HG03280 (cell line): ENCODE measurements at regions not wholly inside any gene's neighbourhood (a gene's known extent, or its start where the extent isn't known, plus 50 kb on each side); places are given as distances from the start of the nearest gene placed in this dataset.
A peak's percentile ranks its signal among the peaks of the same experiment; 100 is the strongest.
"Not testable (repeated sequence)": the region's sequence is repeated elsewhere in the genome, so short reads cannot be mapped to it uniquely, and the experiment has no call there.

ENCODE experiments used
- ATAC-seq: cut with Tn5 transposase; IDR thresholded peaks from one replicate; pipeline ENCODE4 v1.9.1; 2021; ENCODE audit warnings: mild to moderate bottlenecking, moderate library complexity; ENCODE audit not compliant: unreplicated experiment

GRCh38 chr4:181043486-181043885 lies 1199.7 kb upstream of the TENM3 start:
- ATAC-seq, result no peak

DNA sequence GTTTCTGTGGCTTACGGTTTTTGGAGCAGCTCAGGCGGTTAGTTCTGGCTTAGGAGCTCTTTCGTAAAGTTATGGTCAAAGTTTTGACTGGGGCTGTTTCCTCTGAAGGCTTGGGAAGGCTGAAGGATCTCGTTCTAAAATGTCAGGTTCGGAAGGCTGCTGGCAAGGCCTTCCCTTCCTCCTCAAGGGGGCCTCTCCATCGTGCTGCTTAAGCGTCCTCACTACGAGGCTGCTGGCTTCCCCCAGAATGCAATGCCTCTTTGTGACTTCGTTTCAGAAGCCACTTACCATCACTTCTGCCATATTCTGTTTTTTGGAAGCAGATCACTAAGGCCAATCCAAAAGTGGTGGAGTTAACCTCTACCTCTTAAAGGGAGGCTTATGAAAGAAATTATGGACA lies 1196.4 kb upstream of the TENM3 start:
- ATAC-seq, result no peak

DNA sequence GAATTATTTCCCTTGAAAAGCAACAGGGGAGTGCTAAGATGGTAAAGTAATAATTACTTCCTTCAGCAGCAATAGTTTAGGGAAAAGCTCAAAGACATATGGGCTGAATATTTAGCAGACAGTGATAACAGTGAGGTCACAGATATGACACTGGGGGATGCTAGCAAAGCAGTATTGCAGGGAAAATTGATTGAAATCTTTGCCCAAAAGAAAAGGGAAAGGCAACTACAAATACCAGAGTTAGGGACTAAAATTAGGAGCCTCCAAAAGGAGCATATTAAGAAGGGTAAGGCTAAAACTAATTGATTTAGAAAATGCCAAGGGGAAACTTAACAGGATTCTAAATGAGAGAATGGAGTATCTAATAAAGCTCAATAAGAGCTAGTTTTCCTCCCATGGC lies 1191.3 kb upstream of the TENM3 start:
- no peak for ATAC-seq

DNA sequence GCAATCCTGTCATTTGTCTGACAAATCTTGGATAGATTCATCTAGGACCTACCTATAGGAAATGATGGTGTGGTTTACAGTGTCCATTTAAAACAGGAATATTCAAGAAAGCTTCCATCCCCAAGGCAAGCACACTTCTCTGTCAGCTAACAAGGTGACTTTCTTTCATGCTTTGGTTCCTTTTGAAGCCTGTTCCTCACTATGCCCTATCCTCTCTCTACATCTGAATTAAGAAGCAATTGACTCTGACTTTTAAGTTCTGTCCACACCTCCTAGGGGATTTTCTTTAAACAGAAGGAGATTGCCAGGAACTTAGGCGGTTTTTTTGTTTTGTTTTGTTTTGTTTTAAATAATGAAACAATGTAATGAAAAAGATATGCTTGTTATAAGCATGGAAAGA lies 1181.4 kb upstream of the TENM3 start:
- no peak for ATAC-seq

GRCh38 chr4:181063212-181063611 lies 1180.0 kb upstream of the TENM3 start:
- no peak for ATAC-seq

DNA sequence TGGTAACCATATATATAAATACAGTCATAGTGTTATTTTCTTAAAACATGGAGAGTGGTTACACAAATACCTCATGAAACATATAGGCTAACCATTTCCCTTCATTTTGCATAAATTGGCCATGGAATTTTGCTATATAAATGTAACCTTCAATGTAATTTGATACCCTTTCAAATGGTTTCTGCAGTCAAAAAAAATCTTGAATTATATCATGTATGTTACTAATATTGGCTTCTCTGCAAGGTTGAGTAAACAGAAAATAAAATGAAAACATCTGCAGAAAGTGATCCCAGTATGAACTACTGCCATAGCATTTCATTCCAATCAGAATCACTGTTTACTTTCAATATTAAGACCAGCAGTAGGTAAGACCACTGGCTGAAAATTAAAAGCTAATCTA lies 1165.9 kb upstream of the TENM3 start:
- ATAC-seq, result no peak

DNA sequence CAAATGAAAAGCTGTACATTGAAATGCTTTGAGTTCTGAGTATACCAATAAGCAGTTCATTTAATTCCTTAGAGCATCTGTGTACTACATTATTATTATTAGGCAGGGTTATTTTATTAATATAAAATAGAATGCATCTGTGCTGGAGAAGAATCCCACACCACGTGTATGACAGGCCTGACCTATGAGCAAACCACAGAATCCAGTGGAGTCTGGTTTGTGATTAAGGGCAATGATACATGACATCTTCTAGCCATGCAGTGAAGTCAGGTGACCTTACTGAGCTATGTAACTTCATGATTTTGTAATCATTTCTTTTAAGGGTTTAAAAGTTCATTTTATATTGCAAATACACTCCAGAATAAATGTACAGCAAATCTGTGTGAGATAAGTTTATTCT lies 1165.0 kb upstream of the TENM3 start:
- no peak for ATAC-seq

DNA sequence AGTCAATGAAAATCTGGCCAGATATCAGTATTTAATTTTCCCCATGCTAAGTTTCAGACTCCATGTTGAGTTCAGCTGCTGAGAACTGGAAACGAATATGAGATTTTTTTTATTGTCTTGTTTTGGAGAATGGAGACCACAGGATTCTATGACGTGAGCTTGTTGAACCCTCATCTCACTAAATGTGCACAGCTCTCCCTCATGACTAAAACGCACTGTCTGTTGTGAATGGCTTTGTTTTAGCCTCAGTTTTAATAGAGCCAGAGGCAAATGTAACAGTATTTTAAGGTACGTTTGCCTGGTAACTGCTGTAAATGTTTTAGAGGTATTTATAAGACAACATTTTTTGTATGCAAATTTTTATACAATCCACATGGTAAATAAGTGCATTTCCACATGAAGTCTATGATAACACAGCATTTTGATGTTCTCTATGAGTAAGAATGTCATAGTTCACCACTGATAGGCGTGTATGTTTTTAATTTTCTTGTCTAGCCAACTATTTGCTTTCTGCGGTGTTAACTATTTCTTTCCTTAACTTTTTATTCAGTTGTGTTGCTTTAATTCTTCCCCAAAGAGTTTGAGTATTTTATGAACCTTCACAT lies 1159.3 kb upstream of the TENM3 start:
- no peak for ATAC-seq

GRCh38 chr4:181085557-181085956 lies 1157.6 kb upstream of the TENM3 start:
- ATAC-seq, result no peak

- ATAC-seq, result no peak
Measured at GRCh38 chr4:181105487-181105886, 1137.7 kb upstream of the TENM3 start.

- ATAC-seq, result no peak
Measured at GRCh38 chr4:181106398-181106797, 1136.8 kb upstream of the TENM3 start.

GRCh38 chr4:181108237-181108636 lies 1135.0 kb upstream of the TENM3 start:
- ATAC-seq, result no peak

DNA sequence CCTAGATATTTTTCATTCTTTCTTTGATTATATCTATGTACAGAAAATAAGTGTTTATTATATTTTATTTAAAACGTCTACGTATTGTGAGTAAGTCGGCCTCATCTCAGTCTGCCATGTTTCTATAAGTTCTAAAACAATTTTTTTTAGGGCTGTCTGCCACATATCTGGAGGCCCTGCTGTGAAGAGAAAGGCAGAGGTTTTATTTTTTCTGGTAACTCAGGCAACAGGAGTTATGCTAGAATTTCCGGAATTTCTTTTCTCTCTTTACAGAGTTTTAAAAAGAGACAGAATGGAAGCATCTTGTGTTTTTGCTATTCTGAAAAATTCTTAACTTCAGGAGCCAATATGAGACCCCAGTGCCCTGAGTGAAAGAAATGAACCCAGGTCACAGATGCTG lies 1124.0 kb upstream of the TENM3 start:
- no peak for ATAC-seq

GRCh38 chr4:181121733-181122132 lies 1121.5 kb upstream of the TENM3 start:
- ATAC-seq, result no peak

DNA sequence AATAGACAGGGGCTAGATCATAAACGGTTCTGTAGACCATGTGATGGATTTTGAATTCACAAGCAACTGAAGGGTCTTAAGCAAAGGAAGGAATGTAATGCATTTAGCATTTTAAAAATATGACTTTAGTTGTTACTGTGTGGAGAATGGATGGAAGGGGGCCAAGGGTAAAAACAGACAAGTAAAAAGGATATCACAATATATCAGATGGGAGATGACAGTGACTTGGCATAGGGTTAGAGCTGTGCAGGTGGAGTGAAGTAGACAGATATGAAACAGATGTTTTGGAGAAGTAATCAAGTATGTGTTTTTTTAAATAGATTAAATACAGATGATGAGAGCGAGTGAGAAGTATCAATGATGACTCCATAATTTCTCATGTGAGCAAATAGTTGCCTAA lies 1116.0 kb upstream of the TENM3 start:
- ATAC-seq, result no peak

DNA sequence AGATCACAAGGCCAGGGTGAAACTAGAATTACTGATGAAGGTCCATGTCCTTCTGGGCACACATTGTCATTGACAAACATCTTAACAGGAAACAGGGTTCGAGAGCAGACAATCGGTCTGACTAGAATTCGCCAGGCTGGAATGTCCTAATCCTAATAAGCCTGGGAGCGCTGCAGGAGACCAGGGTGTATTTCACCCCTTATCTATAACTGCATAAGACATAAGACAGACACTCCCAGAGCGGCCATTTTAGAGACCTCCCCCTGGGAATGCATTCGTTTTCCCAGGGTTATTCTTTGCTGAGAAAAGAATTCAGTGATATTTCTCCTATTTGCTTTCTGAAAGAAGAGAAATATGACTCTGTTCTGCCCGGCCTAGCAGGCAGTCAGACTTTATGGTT lies 1112.9 kb upstream of the TENM3 start:
- ATAC-seq, result not testable (repeated sequence)

GRCh38 chr4:181137351-181137750 lies 1105.9 kb upstream of the TENM3 start:
- no peak for ATAC-seq

DNA sequence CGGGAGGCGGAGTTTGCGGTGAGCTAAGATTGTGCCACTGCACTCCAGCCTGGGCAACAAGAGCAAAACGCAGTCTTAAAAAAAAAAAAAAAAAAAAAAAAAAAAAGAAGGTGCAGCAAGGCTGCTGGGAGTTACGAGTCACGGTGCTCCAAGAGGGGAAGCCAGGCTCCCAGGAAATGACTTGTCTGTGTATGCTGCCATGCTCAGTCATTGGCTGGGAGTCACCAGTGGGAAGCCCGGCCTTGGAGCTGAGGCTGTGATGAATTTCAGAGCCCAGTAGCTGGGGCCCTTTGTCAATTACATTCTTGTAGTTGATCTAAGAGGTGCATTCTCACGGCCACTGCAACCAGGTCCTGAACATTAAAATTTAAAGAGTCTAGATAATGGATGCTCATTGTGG lies 1105.1 kb upstream of the TENM3 start:
- ATAC-seq, result no peak

GRCh38 chr4:181140037-181140603 lies 1103.1 kb upstream of the TENM3 start:
- ATAC-seq, result no peak

DNA sequence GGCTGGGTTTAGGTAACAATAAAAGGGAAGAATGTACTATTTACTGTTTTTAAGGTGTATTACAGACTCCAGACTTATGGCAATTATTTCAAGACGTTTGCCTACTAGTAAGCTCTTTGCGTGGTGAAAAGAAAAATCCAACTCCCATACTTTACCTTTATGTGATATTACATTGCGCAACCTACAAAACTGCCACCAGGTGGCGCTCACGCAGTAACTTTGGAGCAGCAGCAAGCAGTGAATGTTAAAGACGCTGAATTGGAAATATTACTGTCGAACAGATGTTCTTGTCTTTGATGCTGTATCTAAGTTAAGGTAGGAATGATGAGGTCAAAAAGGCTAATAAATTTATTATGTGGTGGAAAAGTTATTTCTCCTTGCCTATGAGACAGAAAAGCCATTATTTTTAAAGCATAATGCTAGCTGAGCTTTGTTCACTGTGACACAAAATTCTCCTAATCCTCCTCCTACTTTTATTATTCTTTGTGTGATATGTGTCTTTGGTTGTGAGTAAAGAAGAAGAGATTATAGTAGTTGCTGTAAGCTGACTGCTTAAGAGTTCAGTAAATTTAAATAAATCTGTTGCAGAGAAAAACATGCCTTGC lies 1099.8 kb upstream of the TENM3 start:
- ATAC-seq, result peak; percentile 86

DNA sequence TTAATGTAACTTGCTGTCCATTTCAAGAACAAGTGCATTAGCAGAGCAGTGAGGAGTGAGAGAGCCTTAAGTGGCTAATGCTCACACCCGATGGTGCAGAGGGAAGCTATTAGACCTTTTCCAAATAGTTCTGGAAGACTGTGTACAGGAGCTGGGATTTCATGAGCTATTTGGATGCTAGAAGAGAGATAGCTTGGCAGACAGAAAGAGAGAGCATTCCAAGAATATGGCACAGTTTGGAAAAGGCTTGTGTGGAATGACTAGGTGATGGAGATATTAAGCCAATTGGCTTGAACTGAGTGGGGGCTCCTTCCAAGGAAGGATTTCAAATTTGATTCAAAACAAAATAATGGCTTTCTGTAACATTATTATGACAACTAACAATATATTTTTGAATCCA lies 1097.2 kb upstream of the TENM3 start:
- ATAC-seq, result no peak

- no peak for ATAC-seq
Measured at GRCh38 chr4:181147416-181147951, 1095.7 kb upstream of the TENM3 start.

DNA sequence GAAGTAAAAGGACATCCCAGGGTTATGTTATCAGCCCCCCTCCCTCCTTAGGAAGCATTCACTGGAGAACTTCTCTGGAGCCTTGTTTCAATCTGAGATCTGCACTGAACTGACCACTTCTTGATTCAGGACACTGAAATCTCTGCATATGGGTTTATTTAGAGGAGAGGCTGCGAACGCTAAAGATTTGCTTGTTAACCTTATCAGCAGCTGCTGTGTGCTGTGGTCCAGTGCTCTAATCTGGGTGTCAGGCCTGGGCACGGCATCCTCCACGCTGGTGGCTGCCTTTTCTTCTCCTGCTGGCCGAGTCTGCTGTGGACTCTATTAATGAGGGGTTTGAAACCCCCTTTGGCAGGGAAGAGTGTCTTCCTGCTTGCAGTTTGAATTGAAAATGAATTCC lies 1094.7 kb upstream of the TENM3 start:
- ATAC-seq, result no peak
